CD8-positive, alpha-beta memory T cell (primary cell): ENCODE measurements at regions not wholly inside any gene's neighbourhood (a gene's known extent, or its start where the extent isn't known, plus 50 kb on each side); places are given as distances from the start of the nearest gene placed in this dataset.

Source experiments
- CTCF ChIA-PET: fragments of 350-600 bp; sonication (Branson Sonifier 250); formaldehyde crosslinking; loops from one replicate; lab custom pipeline; 2021; ENCODE audit warnings: antibody characterized with exemption; lab: Charles Lee
- POLR2A ChIA-PET: fragments of 350-600 bp; sonication (Branson Sonifier 250); formaldehyde crosslinking; loops from one replicate; lab custom pipeline; 2021; ENCODE audit warnings: antibody characterized with exemption; lab: Charles Lee
- DNase-seq, 5 donors: peaks; one replicate each; pipeline versions ENCODE4 v3.0.0 to v3.0.0-alpha.2; 2020 to 2022; ENCODE audit warnings: mixed read lengths in 1 of 5
- H3K27ac ChIP-seq: one replicate; pipeline ENCODE4 v1.7.0; 2013; ENCODE audit warnings: low read depth, mild to moderate bottlenecking, low read length, moderate library complexity
- H3K27me3 ChIP-seq: 2 replicates; pipeline ENCODE4 v1.7.0; 2013; ENCODE audit warnings: low read length, mild to moderate bottlenecking; ENCODE audit not compliant: insufficient read depth, poor library complexity, severe bottlenecking
- H3K36me3 ChIP-seq: 2 replicates; pipeline ENCODE4 v1.7.0; 2013; ENCODE audit warnings: mild to moderate bottlenecking, low read length, moderate library complexity; ENCODE audit not compliant: insufficient read depth
- H3K4me1 ChIP-seq: 2 replicates; pipeline ENCODE4 v1.7.0; 2013; ENCODE audit warnings: mild to moderate bottlenecking, low read length, moderate library complexity; ENCODE audit not compliant: insufficient read depth
- H3K4me3 ChIP-seq: 2 replicates; pipeline ENCODE4 v1.7.0; 2013; ENCODE audit warnings: mild to moderate bottlenecking, low read length
- H3K9me3 ChIP-seq: 2 replicates; pipeline ENCODE4 v1.7.0; 2013; ENCODE audit warnings: mild to moderate bottlenecking, low read length
- H3K27ac Mint-ChIP-seq, 8 donors: one replicate each; pipeline ENCODE4 v1.8.0; 2020 to 2021; ENCODE audit warnings: mixed read lengths in 8 of 8, mild to moderate bottlenecking in 6 of 8, inconsistent platforms in 3 of 8, moderate library complexity in 3 of 8
- H3K27me3 Mint-ChIP-seq, 2 donors: one replicate each; pipeline ENCODE4 v1.8.0; 2020 to 2021; ENCODE audit warnings: mixed read lengths in 2 of 2, mild to moderate bottlenecking in 1 of 2, moderate library complexity in 1 of 2
- H3K36me3 Mint-ChIP-seq, 3 donors: one replicate each; pipeline ENCODE4 v1.8.0; 2020 to 2021; ENCODE audit warnings: mixed read lengths in 3 of 3, inconsistent platforms in 1 of 3, mild to moderate bottlenecking in 1 of 3
- H3K4me1 Mint-ChIP-seq, 3 donors: one replicate each; pipeline ENCODE4 v1.8.0; 2020 to 2021; ENCODE audit warnings: mixed read lengths in 3 of 3, inconsistent platforms in 1 of 3, mild to moderate bottlenecking in 1 of 3
- H3K4me3 Mint-ChIP-seq, 7 donors: one replicate each; pipeline ENCODE4 v1.8.0; 2020 to 2021; ENCODE audit warnings: mixed read lengths in 7 of 7, mild to moderate bottlenecking in 6 of 7, moderate library complexity in 4 of 7, inconsistent platforms in 2 of 7
- H3K9me3 Mint-ChIP-seq, 5 donors: one replicate each; pipeline ENCODE4 v1.8.0; 2020 to 2022; ENCODE audit warnings: mixed read lengths in 5 of 5, mild to moderate bottlenecking in 3 of 5, moderate library complexity in 2 of 5, inconsistent platforms in 1 of 5

DNA sequence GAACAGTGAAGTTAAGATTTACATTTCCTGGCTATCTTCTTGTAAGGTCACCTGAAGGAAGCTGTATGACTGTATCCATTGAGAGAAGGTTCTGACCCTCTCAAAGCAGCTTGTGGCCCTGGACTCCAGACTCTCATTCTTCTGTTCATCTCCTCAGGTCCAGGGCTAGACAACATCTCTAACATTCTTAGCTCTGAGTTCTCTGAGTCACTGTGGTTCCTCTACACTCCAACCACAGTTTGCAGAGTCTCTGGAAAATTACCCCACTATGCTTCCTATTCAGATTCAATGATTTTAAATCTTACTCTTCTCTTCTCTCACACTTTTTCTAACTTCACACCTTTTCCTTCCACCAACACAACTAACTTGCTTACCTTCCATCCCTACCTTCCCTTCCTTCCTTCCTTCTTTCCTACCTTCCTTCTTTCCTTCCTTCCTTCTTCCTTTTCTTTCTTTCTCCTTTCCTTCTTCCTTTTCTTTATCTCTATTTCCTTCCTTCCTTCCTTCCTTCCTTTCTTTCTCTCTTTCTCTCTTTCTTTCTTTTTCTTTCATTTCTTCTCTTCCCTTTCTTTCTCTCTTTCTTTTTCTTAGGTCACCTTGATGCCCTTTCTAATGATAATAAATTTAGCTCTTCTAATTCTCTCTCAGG, 824.3 kb upstream of the ZEB2 start:
- Mint-ChIP-seq H3K27me3 (peaks cover 0 to 1% of the 10 kb centered on the region in 2 donors), H3K27ac (no peak overlapping the region), H3K9me3 (peaks cover 0 to 3% (median 0%) of the 10 kb centered on the region in 5 donors), H3K4me3 (no peak overlapping the region), H3K4me1 (no peaks in the 10 kb centered on the region), H3K36me3 (no peaks in the 10 kb centered on the region)
- no peaks in the 10 kb centered on the region for H3K9me3 ChIP-seq
- no peak for DNase-seq
- H3K27me3 ChIP-seq: no peaks in the 10 kb centered on the region
- ChIA-PET POLR2A (no interaction called here), CTCF (no interaction called here)
- no peak overlapping the region for H3K4me3 ChIP-seq
- H3K4me1 ChIP-seq: no peaks in the 10 kb centered on the region
- H3K36me3 ChIP-seq: no peaks in the 10 kb centered on the region
- H3K27ac ChIP-seq: no peak overlapping the region

DNA sequence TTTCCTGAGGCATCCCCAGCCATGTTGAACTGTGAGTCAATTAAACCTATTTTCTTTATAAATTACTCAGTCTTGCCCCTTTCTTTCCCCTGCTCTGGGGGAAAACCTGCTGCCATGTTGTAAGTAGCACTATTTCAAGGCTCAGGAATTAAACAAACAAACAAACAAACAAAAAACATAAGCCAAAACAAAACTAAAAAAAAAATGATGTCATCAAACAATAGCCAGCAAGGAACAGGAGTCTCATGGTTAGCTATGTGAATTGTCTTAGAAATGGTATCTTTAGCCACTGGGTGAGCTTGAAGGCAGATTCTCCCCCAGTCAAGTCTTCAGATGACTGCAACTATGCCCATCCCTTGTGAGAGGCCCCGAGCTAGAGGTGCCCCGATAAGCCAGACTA, 823.4 kb upstream of the ZEB2 start:
- Mint-ChIP-seq H3K9me3 (peaks cover 0 to 3% (median 0%) of the 10 kb centered on the region in 5 donors), H3K36me3 (no peaks in the 10 kb centered on the region), H3K4me1 (no peaks in the 10 kb centered on the region), H3K27me3 (peaks cover 0 to 1% of the 10 kb centered on the region in 2 donors), H3K4me3 (no peak overlapping the region), H3K27ac (no peak overlapping the region)
- H3K27ac ChIP-seq: no peak overlapping the region
- POLR2A ChIA-PET: no interaction called here
- H3K27me3 ChIP-seq: no peaks in the 10 kb centered on the region
- DNase-seq: no peak
- H3K36me3 ChIP-seq: no peaks in the 10 kb centered on the region
- H3K4me3 ChIP-seq: no peak overlapping the region
- no peaks in the 10 kb centered on the region for H3K4me1 ChIP-seq
- CTCF ChIA-PET: no interaction called here
- no peaks in the 10 kb centered on the region for H3K9me3 ChIP-seq

DNA sequence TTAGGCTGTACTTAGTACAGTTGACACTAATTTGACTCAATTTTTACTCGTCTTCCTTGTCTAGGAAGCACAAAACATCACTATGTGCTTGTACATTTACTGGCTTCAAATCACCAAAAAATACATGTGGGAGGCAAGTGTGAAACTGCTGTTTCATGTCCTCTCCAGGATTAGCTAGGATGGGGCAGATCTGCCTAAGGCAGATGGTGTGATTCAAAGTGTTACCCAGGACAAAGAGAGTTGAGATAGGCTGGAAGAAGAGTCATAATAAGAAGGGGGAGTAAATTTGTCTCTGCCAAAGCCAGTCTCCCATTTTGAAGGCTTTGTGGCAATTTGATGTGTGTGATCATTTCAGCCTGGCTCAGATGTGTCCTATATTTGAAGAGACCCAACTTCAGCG, 821.6 kb upstream of the ZEB2 start:
- no peak overlapping the region for H3K4me3 Mint-ChIP-seq
- POLR2A ChIA-PET: no interaction called here
- H3K4me1 ChIP-seq: no peaks in the 10 kb centered on the region
- CTCF ChIA-PET: no interaction called here
- peaks cover 0 to 1% of the 10 kb centered on the region in 2 donors for H3K27me3 Mint-ChIP-seq
- H3K9me3 ChIP-seq: no peaks in the 10 kb centered on the region
- no peak for DNase-seq
- no peaks in the 10 kb centered on the region for H3K27me3 ChIP-seq
- no peaks in the 10 kb centered on the region for H3K4me1 Mint-ChIP-seq
- H3K36me3 ChIP-seq: no peaks in the 10 kb centered on the region
- no peak overlapping the region for H3K27ac Mint-ChIP-seq
- no peak overlapping the region for H3K27ac ChIP-seq
- no peak overlapping the region for H3K4me3 ChIP-seq
- peaks cover 0 to 3% (median 0%) of the 10 kb centered on the region in 5 donors for H3K9me3 Mint-ChIP-seq
- H3K36me3 Mint-ChIP-seq: no peaks in the 10 kb centered on the region

DNA sequence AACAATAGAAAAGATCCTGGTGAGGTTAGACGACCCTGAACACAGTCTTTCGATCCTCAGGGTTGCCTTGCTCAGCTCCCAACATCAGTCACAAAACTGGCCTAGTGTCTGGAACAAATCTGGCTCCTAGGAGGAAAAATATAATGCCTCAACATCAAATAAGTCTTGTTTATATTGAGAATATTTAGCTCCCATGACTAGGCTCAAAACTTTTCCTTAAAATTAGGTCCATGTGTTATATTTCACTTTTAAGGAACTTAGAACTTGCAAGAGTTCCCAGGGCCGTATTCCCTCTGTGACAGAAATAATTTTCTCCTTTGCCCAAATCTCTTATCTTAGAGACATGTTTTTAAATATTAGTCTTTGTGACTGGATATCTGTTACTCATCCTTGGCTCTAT, 819.7 kb upstream of the ZEB2 start:
- H3K9me3 Mint-ChIP-seq: peaks cover 0 to 3% (median 0%) of the 10 kb centered on the region in 5 donors
- DNase-seq: no peak
- no peak overlapping the region for H3K27ac Mint-ChIP-seq
- no peaks in the 10 kb centered on the region for H3K36me3 Mint-ChIP-seq
- H3K27me3 Mint-ChIP-seq: peaks cover 0 to 5% of the 10 kb centered on the region in 2 donors
- no peaks in the 10 kb centered on the region for H3K9me3 ChIP-seq
- no peaks in the 10 kb centered on the region for H3K4me1 ChIP-seq
- ChIA-PET POLR2A (no interaction called here), CTCF (no interaction called here)
- no peak overlapping the region for H3K4me3 ChIP-seq
- no peak overlapping the region for H3K4me3 Mint-ChIP-seq
- no peaks in the 10 kb centered on the region for H3K4me1 Mint-ChIP-seq
- no peaks in the 10 kb centered on the region for H3K36me3 ChIP-seq
- no peak overlapping the region for H3K27ac ChIP-seq
- H3K27me3 ChIP-seq: no peaks in the 10 kb centered on the region

DNA sequence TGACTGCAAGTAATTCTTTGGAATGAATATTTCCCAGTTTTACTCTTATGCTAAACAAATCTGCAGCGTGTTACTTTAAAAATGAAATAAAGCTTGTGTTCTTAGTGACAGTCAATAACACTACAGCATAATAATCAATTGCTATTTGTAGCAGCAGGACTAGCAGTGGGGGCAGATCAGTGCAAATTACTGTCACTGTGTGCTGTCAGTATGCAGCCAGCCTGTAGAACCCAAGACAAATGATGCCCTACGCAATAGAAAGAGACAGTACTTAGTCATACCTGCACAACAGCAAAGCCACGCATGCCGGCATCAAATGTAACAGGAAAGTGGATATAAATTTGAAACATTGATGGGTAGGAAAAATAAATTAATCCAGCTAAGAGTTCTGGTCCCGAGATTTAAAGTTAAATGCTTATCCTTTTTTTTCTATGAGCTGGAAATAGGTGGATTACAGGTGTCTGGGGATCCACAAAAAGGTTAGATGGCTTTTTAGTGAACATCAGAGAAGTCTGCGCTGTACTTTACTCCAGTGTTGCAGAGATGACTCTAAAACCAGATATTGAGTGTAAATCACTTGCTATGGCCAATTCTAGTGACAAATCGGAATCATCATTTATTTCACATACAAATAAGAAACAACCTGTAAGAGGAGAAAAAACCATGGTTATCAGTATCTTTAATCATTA, 812.4 kb upstream of the ZEB2 start:
- Mint-ChIP-seq H3K4me1 (no peaks in the 10 kb centered on the region), H3K27ac (peak overlapping the region in 1 of 8 donors; percentile 74), H3K27me3 (peaks cover 0 to 5% of the 10 kb centered on the region in 2 donors), H3K4me3 (no peak overlapping the region), H3K36me3 (no peaks in the 10 kb centered on the region), H3K9me3 (peaks cover 0 to 2% (median 0%) of the 10 kb centered on the region in 5 donors)
- ChIA-PET POLR2A (no interaction called here), CTCF (no interaction called here)
- Histone ChIP-seq H3K4me3 (no peak overlapping the region), H3K36me3 (no peaks in the 10 kb centered on the region), H3K27ac (no peak overlapping the region), H3K9me3 (no peaks in the 10 kb centered on the region), H3K27me3 (no peaks in the 10 kb centered on the region), H3K4me1 (no peaks in the 10 kb centered on the region)
- DNase-seq: no peak

- CTCF ChIA-PET: no interaction called here
Measured at GRCh38 chr2:145329971-145330370, 810.1 kb upstream of the ZEB2 start.

GRCh38 chr2:145325485-145325884, 805.6 kb upstream of the ZEB2 start:
- peaks cover 0 to 2% (median 0%) of the 10 kb centered on the region in 5 donors for H3K9me3 Mint-ChIP-seq
- no peaks in the 10 kb centered on the region for H3K27me3 Mint-ChIP-seq

More at GRCh38 chr2:145329971-145330370, 810.1 kb upstream of the ZEB2 start:
- Mint-ChIP-seq H3K36me3 (no peaks in the 10 kb centered on the region), H3K4me1 (peaks cover 0 to 2% (median under 1%) of the 10 kb centered on the region in 3 donors), H3K27ac (no peak overlapping the region), H3K27me3 (no peaks in the 10 kb centered on the region), H3K4me3 (no peak overlapping the region), H3K9me3 (peaks cover 0 to 2% (median 0%) of the 10 kb centered on the region in 5 donors)
- H3K27me3 ChIP-seq: no peaks in the 10 kb centered on the region
- no peak overlapping the region for H3K27ac ChIP-seq
- POLR2A ChIA-PET: no interaction called here
- no peak for DNase-seq
- H3K4me3 ChIP-seq: no peak overlapping the region
- H3K9me3 ChIP-seq: no peaks in the 10 kb centered on the region
- no peaks in the 10 kb centered on the region for H3K4me1 ChIP-seq
- no peaks in the 10 kb centered on the region for H3K36me3 ChIP-seq

GRCh38 chr2:145324748-145325147, 804.8 kb upstream of the ZEB2 start:
- Mint-ChIP-seq H3K27me3 (no peaks in the 10 kb centered on the region), H3K4me1 (peaks cover 5 to 18% (median 11%) of the 10 kb centered on the region in 3 donors), H3K36me3 (no peaks in the 10 kb centered on the region), H3K27ac (no peak overlapping the region), H3K4me3 (no peak overlapping the region), H3K9me3 (peaks cover 0 to 2% (median 0%) of the 10 kb centered on the region in 5 donors)
- Histone ChIP-seq H3K9me3 (no peaks in the 10 kb centered on the region), H3K36me3 (no peaks in the 10 kb centered on the region), H3K27ac (no peak overlapping the region), H3K4me3 (no peak overlapping the region), H3K4me1 (no peaks in the 10 kb centered on the region), H3K27me3 (no peaks in the 10 kb centered on the region)
- DNase-seq: no peak
- POLR2A ChIA-PET: no interaction called here
- CTCF ChIA-PET: no interaction called here

More at GRCh38 chr2:145325485-145325884, 805.6 kb upstream of the ZEB2 start:
- Histone ChIP-seq H3K27me3 (no peaks in the 10 kb centered on the region), H3K36me3 (no peaks in the 10 kb centered on the region), H3K9me3 (no peaks in the 10 kb centered on the region), H3K4me3 (no peak overlapping the region), H3K4me1 (no peaks in the 10 kb centered on the region), H3K27ac (no peak overlapping the region)
- DNase-seq: no peak
- H3K4me1 Mint-ChIP-seq: peaks cover 5 to 18% (median 11%) of the 10 kb centered on the region in 3 donors
- ChIA-PET CTCF (no interaction called here), POLR2A (no interaction called here)
- no peak overlapping the region for H3K4me3 Mint-ChIP-seq
- no peaks in the 10 kb centered on the region for H3K36me3 Mint-ChIP-seq
- peak overlapping the region in 1 of 8 donors; percentile 8 for H3K27ac Mint-ChIP-seq
